Naive thymus-derived CD8-positive, alpha-beta T cell (primary cell): ENCODE measurements at regions not wholly inside any gene's neighbourhood (a gene's known extent, or its start where the extent isn't known, plus 50 kb on each side); places are given as distances from the start of the nearest gene placed in this dataset.

ENCODE experiments used
- ATAC-seq, 2 donors: fragments of 150-1000 bp; cut with Tn5 transposase in 1 of 2; sonication (Bioruptor Pico), chemical (Tn5 transposase) in 1 of 2; 1 replicate in 1 of 2; 2 replicates in 1 of 2; pipeline ENCODE4 v1.10.0; 2021; ENCODE audit warnings: mild to moderate bottlenecking in 2 of 2, moderate library complexity in 2 of 2
- POLR2A ChIA-PET: fragments of 350-600 bp; sonication (Branson Sonifier 250); formaldehyde crosslinking; loops from one replicate; lab custom pipeline; 2021; ENCODE audit warnings: antibody characterized with exemption; lab: Charles Lee
- DNase-seq, 10 donors: peaks; one replicate each; pipeline versions ENCODE4 v3.0.0 to v3.0.0-alpha.2; 2020 to 2022
- H3K27ac Mint-ChIP-seq, 10 donors: one replicate each; pipeline ENCODE4 v1.8.0; 2020 to 2022; ENCODE audit warnings: mild to moderate bottlenecking in 10 of 10, mixed read lengths in 10 of 10, moderate library complexity in 4 of 10, inconsistent platforms in 1 of 10
- H3K27me3 Mint-ChIP-seq, 5 donors: one replicate each; pipeline ENCODE4 v1.8.0; 2021 to 2022; ENCODE audit warnings: mixed read lengths in 5 of 5
- H3K36me3 Mint-ChIP-seq, 3 donors: one replicate each; pipeline ENCODE4 v1.8.0; 2020 to 2022; ENCODE audit warnings: mixed read lengths in 3 of 3, mild to moderate bottlenecking in 2 of 3, inconsistent platforms in 1 of 3
- H3K4me1 Mint-ChIP-seq, 4 donors: one replicate each; pipeline ENCODE4 v1.8.0; 2021 to 2022; ENCODE audit warnings: mixed read lengths in 4 of 4
- H3K4me3 Mint-ChIP-seq, 10 donors: one replicate each; pipeline ENCODE4 v1.8.0; 2020 to 2022; ENCODE audit warnings: mild to moderate bottlenecking in 10 of 10, mixed read lengths in 10 of 10, moderate library complexity in 6 of 10, inconsistent platforms in 1 of 10
- H3K9me3 Mint-ChIP-seq, 9 donors: one replicate each; pipeline ENCODE4 v1.8.0; 2020 to 2022; ENCODE audit warnings: mixed read lengths in 9 of 9, mild to moderate bottlenecking in 3 of 9, inconsistent platforms in 1 of 9, moderate library complexity in 1 of 9

DNA sequence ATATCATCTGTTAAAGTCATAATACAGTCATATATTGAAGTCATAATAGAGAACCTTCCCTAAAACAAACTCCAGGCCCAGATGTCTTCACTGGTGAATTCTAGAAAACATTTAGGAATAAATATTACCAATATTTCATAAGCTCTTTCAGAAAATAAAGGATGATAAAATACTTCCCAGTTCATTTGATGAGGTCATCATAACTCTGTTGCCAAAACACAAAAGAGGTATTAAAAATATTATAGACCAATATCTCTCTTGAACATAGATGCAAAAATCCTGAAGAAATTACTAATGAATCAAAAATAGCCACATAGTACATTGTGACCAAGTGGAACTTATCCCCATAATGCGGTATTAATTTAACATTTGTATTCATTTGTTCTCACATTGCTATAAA lies 132.4 kb upstream of the ZP4 start:
- Mint-ChIP-seq H3K27me3 (peaks cover 0 to 2% (median 0%) of the 10 kb centered on the region in 5 donors), H3K27ac (no peak overlapping the region), H3K9me3 (peaks cover 0 to 19% (median 10%) of the 10 kb centered on the region in 9 donors), H3K36me3 (no peaks in the 10 kb centered on the region), H3K4me3 (no peak overlapping the region), H3K4me1 (no peaks in the 10 kb centered on the region)
- POLR2A ChIA-PET: no interaction called here
- ATAC-seq (no peak), DNase-seq (no peak)

GRCh38 chr1:238018214-238018613 lies 127.5 kb upstream of the ZP4 start:
- Mint-ChIP-seq H3K4me1 (no peaks in the 10 kb centered on the region), H3K27me3 (peaks cover 0 to 3% (median 0%) of the 10 kb centered on the region in 5 donors), H3K36me3 (peaks cover 0 to 4% (median 0%) of the 10 kb centered on the region in 3 donors), H3K27ac (no peak overlapping the region), H3K4me3 (no peak overlapping the region), H3K9me3 (peaks cover 3 to 32% (median 10%) of the 10 kb centered on the region in 9 donors)
- DNase-seq (no peak), ATAC-seq (no peak)
- POLR2A ChIA-PET: no interaction called here

DNA sequence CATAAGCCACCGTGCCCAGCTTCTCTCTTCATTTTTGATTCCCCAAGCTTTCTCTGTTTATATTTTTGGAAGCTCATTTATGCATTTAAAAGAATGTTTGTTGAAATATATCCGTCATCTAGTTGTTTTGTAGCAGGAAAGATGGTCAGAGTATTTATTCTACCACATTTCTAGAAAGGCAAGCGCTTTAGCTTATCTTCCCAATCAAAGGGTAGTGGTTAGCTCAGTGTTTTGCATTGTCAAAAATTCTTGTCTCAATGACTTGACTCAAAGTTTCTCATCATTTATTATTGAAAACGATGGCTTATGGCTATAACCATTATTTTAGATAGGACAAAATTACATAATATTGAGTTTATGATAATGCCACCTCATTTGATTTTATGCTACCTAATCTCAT lies 116.1 kb upstream of the ZP4 start:
- Mint-ChIP-seq H3K36me3 (no peaks in the 10 kb centered on the region), H3K27me3 (no peaks in the 10 kb centered on the region), H3K27ac (no peak overlapping the region), H3K4me3 (no peak overlapping the region), H3K9me3 (peaks cover 0 to 13% (median 7%) of the 10 kb centered on the region in 9 donors), H3K4me1 (no peaks in the 10 kb centered on the region)
- ATAC-seq (no peak), DNase-seq (no peak)
- POLR2A ChIA-PET: no interaction called here

GRCh38 chr1:238005116-238005515 lies 114.4 kb upstream of the ZP4 start:
- no peak for DNase-seq
- no peaks in the 10 kb centered on the region for H3K4me1 Mint-ChIP-seq
- H3K36me3 Mint-ChIP-seq: no peaks in the 10 kb centered on the region
- H3K27ac Mint-ChIP-seq: no peak overlapping the region
- H3K4me3 Mint-ChIP-seq: no peak overlapping the region
- POLR2A ChIA-PET: no interaction called here
- H3K27me3 Mint-ChIP-seq: no peaks in the 10 kb centered on the region
- peaks cover 0 to 13% (median 7%) of the 10 kb centered on the region in 9 donors for H3K9me3 Mint-ChIP-seq
- no peak for ATAC-seq

DNA sequence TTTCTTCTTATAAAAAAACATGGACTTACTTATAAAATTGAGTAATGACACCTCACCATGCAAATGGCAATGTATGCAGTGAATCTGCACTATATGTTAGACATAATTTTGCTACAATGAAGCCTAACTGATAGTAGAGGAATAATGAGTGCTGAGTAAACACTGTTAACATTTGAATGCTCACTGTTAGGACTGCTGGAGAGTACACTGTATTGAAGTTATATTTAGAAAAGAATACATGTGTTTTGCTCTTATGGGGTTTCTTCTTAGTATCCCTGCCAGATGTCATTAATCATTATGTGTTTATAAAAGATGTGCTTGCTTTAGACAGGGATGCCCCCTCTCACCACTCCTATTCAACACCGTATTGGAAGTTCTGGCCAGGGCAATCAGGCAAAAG lies 111.1 kb upstream of the ZP4 start:
- H3K4me1 Mint-ChIP-seq: no peaks in the 10 kb centered on the region
- POLR2A ChIA-PET: no interaction called here
- H3K9me3 Mint-ChIP-seq: peaks cover 0 to 13% (median 7%) of the 10 kb centered on the region in 9 donors
- ATAC-seq (no peak), DNase-seq (no peak)
- no peaks in the 10 kb centered on the region for H3K36me3 Mint-ChIP-seq
- H3K27ac Mint-ChIP-seq: no peak overlapping the region
- H3K27me3 Mint-ChIP-seq: no peaks in the 10 kb centered on the region
- H3K4me3 Mint-ChIP-seq: no peak overlapping the region

DNA sequence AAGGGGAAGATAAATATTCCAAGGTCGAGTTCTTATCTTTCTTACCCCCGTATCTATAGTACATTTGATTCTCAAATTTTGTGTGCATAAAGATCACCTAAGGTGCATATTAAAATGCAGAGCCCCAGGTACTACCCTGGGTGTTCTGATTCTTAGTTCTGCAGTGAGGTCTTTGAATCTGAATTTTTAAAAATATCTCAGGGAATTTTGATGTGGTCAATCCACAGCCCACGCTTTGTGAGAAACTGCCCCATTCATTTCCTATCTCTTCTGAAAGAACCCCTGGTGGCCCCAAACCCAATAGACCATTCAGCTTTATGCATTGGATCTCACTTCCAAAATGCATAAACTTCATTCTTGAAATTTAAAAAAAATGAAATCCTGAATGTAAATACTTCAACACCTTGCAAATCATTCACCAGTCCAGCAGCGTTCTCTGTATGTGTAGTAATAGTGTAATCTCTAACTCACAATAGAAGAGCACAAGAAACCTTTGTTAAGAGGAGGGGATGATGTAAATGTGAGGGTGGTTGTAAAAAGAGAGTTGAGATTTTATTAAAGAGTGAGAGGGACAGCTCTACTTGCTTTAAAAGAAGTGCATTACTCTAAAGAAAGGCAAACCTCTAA lies 108.8 kb upstream of the ZP4 start:
- ATAC-seq: no peak
- no peak overlapping the region for H3K27ac Mint-ChIP-seq
- H3K4me3 Mint-ChIP-seq: no peak overlapping the region
- POLR2A ChIA-PET: no interaction called here
- H3K9me3 Mint-ChIP-seq: peaks cover 0 to 17% (median 10%) of the 10 kb centered on the region in 9 donors
- no peaks in the 10 kb centered on the region for H3K27me3 Mint-ChIP-seq
- H3K4me1 Mint-ChIP-seq: no peaks in the 10 kb centered on the region
- H3K36me3 Mint-ChIP-seq: no peaks in the 10 kb centered on the region
- DNase-seq: no peak

GRCh38 chr1:237998581-237998980 lies 107.9 kb upstream of the ZP4 start:
- H3K4me1 Mint-ChIP-seq: no peaks in the 10 kb centered on the region
- H3K36me3 Mint-ChIP-seq: no peaks in the 10 kb centered on the region
- ATAC-seq (no peak), DNase-seq (no peak)
- H3K27me3 Mint-ChIP-seq: no peaks in the 10 kb centered on the region
- H3K27ac Mint-ChIP-seq: no peak overlapping the region
- H3K9me3 Mint-ChIP-seq: peaks cover 0 to 15% (median 7%) of the 10 kb centered on the region in 9 donors
- no peak overlapping the region for H3K4me3 Mint-ChIP-seq
- POLR2A ChIA-PET: no interaction called here

GRCh38 chr1:237983496-237983895 lies 92.8 kb upstream of the ZP4 start:
- peaks cover 0 to 13% (median 0%) of the 10 kb centered on the region in 9 donors for H3K9me3 Mint-ChIP-seq
- POLR2A ChIA-PET: no interaction called here
- H3K27ac Mint-ChIP-seq: no peak overlapping the region
- H3K36me3 Mint-ChIP-seq: no peaks in the 10 kb centered on the region
- no peak for DNase-seq
- no peaks in the 10 kb centered on the region for H3K27me3 Mint-ChIP-seq
- no peak for ATAC-seq
- peaks cover 0 to 4% (median 0%) of the 10 kb centered on the region in 4 donors for H3K4me1 Mint-ChIP-seq
- H3K4me3 Mint-ChIP-seq: no peak overlapping the region

GRCh38 chr1:237981223-237981622 lies 90.5 kb upstream of the ZP4 start:
- Mint-ChIP-seq H3K4me3 (no peak overlapping the region), H3K27me3 (peaks cover 0 to 3% (median 0%) of the 10 kb centered on the region in 5 donors), H3K27ac (no peak overlapping the region), H3K4me1 (peaks cover 0 to 4% (median 0%) of the 10 kb centered on the region in 4 donors), H3K9me3 (peaks cover 0 to 22% (median under 1%) of the 10 kb centered on the region in 9 donors), H3K36me3 (no peaks in the 10 kb centered on the region)
- POLR2A ChIA-PET: no interaction called here
- ATAC-seq: no peak
- no peak for DNase-seq

DNA sequence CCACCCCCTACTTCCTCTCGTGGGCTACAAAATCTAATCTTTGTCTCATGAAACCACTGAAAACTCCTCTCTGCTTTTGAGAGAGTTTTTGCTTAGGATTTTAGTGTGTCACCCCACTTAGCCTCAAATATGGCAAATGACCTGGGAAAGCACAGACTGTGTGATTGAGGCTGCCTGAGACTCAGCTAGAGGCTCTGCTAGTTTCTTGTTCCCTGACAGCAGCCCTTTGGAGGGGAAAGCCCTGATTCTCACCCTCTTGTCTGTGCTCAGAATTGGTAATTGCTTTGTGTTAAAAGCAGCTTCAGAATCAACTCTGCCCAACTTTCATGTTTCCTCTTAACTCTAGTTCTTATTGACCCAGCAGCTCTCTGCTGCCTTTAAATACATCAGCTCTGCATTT lies 85.6 kb upstream of the ZP4 start:
- Mint-ChIP-seq H3K4me1 (peaks cover 0 to 1% (median 0%) of the 10 kb centered on the region in 4 donors), H3K4me3 (no peak overlapping the region), H3K27me3 (peaks cover 0 to 3% (median 0%) of the 10 kb centered on the region in 5 donors), H3K36me3 (no peaks in the 10 kb centered on the region), H3K27ac (no peak overlapping the region), H3K9me3 (peaks cover 0 to 22% (median 0%) of the 10 kb centered on the region in 9 donors)
- DNase-seq: no peak
- no peak for ATAC-seq
- POLR2A ChIA-PET: no interaction called here

DNA sequence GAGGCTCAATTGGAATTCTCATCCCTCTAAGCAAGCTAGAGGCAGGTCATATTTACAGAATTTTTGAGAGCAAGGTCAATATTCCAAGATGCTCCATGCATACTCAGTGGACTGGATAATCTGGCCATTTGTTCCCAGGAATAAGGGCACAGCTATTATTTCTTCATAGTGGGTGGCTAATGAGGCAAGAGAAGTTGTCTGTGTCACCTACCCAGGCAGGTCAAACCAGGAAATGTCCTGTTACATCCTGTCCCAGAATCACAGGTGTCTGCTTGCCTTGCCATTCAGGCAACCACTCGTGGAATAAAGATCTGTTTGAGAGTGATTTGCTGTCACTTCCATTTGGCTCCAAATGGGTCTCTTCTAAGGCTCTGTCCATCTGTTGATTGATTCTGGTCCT lies 85.2 kb upstream of the ZP4 start:
- no peak for ATAC-seq
- Mint-ChIP-seq H3K4me1 (no peaks in the 10 kb centered on the region), H3K9me3 (peaks cover 0 to 19% (median 0%) of the 10 kb centered on the region in 9 donors), H3K4me3 (no peak overlapping the region), H3K36me3 (no peaks in the 10 kb centered on the region), H3K27ac (no peak overlapping the region), H3K27me3 (peaks cover 0 to 3% (median 0%) of the 10 kb centered on the region in 5 donors)
- DNase-seq: no peak
- POLR2A ChIA-PET: no interaction called here

DNA sequence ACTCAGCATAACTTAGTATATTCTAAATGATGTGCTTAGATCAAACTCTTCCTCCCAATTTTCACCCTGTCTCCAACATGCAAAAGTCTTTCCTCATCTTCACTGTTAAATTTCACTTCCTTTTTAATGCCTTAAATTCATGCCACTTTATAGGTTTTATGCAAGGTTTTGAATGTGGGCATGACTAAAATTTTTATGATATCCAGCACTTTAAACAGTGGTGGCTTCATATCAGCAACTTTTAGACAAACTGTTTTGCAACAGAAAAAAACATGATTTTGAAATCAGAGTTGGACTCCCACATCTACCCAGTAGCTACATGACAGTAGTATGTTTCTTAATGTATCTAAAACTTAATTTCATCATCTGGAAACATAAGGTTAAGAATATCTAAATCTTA lies 84.7 kb upstream of the ZP4 start:
- H3K9me3 Mint-ChIP-seq: peaks cover 0 to 14% (median 0%) of the 10 kb centered on the region in 9 donors
- no peak for DNase-seq
- H3K36me3 Mint-ChIP-seq: no peaks in the 10 kb centered on the region
- no peak overlapping the region for H3K27ac Mint-ChIP-seq
- H3K27me3 Mint-ChIP-seq: peaks cover 0 to 3% (median 0%) of the 10 kb centered on the region in 5 donors
- ATAC-seq: no peak
- H3K4me1 Mint-ChIP-seq: no peaks in the 10 kb centered on the region
- POLR2A ChIA-PET: no interaction called here
- no peak overlapping the region for H3K4me3 Mint-ChIP-seq

- POLR2A ChIA-PET: no interaction called here
- DNase-seq (no peak), ATAC-seq (no peak)
- H3K4me1 Mint-ChIP-seq: no peaks in the 10 kb centered on the region
- no peaks in the 10 kb centered on the region for H3K36me3 Mint-ChIP-seq
- H3K27ac Mint-ChIP-seq: no peak overlapping the region
- H3K27me3 Mint-ChIP-seq: peaks cover 0 to 8% (median 0%) of the 10 kb centered on the region in 5 donors
- H3K9me3 Mint-ChIP-seq: peaks cover 0 to 10% (median 0%) of the 10 kb centered on the region in 9 donors
- H3K4me3 Mint-ChIP-seq: no peak overlapping the region
Observed at GRCh38 chr1:237972186-237972585, 81.5 kb upstream of the ZP4 start.

DNA sequence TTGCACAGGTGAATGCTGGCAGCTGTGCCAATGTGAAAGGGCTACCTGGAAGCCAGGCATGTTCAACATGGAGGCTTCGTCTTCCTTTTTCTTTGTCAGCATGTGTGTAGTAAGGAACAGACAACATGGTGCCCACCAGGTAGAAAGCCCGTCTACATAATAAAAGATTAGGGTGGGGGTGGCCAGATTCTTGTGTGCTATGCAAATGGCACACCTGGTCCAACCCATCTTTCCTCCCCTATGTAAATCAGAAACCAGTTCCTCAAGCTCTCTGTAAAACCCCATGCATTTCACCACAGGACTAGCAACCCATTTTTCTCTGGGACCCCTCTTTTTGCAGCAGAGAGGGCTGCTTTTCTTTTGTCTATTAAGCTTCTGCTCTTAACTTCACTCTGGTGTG lies 72.3 kb upstream of the ZP4 start:
- no peaks in the 10 kb centered on the region for H3K36me3 Mint-ChIP-seq
- H3K4me3 Mint-ChIP-seq: no peak overlapping the region
- POLR2A ChIA-PET: no interaction called here
- peaks cover 0 to 4% (median 0%) of the 10 kb centered on the region in 5 donors for H3K27me3 Mint-ChIP-seq
- H3K9me3 Mint-ChIP-seq: peaks cover 0 to 4% (median 0%) of the 10 kb centered on the region in 9 donors
- ATAC-seq (no peak), DNase-seq (no peak)
- H3K27ac Mint-ChIP-seq: no peak overlapping the region
- H3K4me1 Mint-ChIP-seq: no peaks in the 10 kb centered on the region
